HG03095 (cell line): ENCODE measurements at regions not wholly inside any gene's neighbourhood (a gene's known extent, or its start where the extent isn't known, plus 50 kb on each side); places are given as distances from the start of the nearest gene placed in this dataset.

Experiments used
- ATAC-seq: cut with Tn5 transposase; IDR thresholded peaks from one replicate; pipeline ENCODE4 v1.9.1; 2021; ENCODE audit warnings: moderate library complexity; ENCODE audit not compliant: unreplicated experiment

- ATAC-seq: no peak
Observed at GRCh38 chr14:54207075-54207474, 189.7 kb upstream of the CDKN3 start.

- no peak for ATAC-seq
Observed at GRCh38 chr14:54207476-54208462, 189.0 kb upstream of the CDKN3 start.

- ATAC-seq: no peak
Observed at GRCh38 chr14:54208751-54209150, 188.1 kb upstream of the CDKN3 start.

- ATAC-seq: no peak
Observed at GRCh38 chr14:54209511-54210250, 187.1 kb upstream of the CDKN3 start.

- no peak for ATAC-seq
Observed at GRCh38 chr14:54211551-54212308, 185.1 kb upstream of the CDKN3 start.

GRCh38 chr14:54213536-54213935 lies 183.3 kb upstream of the CDKN3 start:
- no peak for ATAC-seq

- ATAC-seq: no peak
Observed at GRCh38 chr14:54216827-54217226, 180.0 kb upstream of the CDKN3 start.

- ATAC-seq: no peak
Observed at GRCh38 chr14:54219261-54220070, 177.3 kb upstream of the CDKN3 start.

- ATAC-seq: no peak
Observed at GRCh38 chr14:54220071-54220703, 176.6 kb upstream of the CDKN3 start.

GRCh38 chr14:54220704-54221431 lies 175.9 kb upstream of the CDKN3 start:
- no peak for ATAC-seq

- no peak for ATAC-seq
Observed at GRCh38 chr14:54221432-54221803, 175.4 kb upstream of the CDKN3 start.

GRCh38 chr14:54221971-54222370 lies 174.8 kb upstream of the CDKN3 start:
- ATAC-seq: no peak

GRCh38 chr14:54223831-54224402 lies 172.9 kb upstream of the CDKN3 start:
- ATAC-seq: no peak

- no peak for ATAC-seq
Observed at GRCh38 chr14:54225457-54226060, 171.2 kb upstream of the CDKN3 start.

GRCh38 chr14:54226103-54226502 lies 170.7 kb upstream of the CDKN3 start:
- no peak for ATAC-seq

GRCh38 chr14:54226558-54226957 lies 170.2 kb upstream of the CDKN3 start:
- ATAC-seq: no peak

- ATAC-seq: no peak
Observed at GRCh38 chr14:54229136-54229535, 167.7 kb upstream of the CDKN3 start.

GRCh38 chr14:54230645-54231044 lies 166.2 kb upstream of the CDKN3 start:
- no peak for ATAC-seq

GRCh38 chr14:54232735-54233134 lies 164.1 kb upstream of the CDKN3 start:
- ATAC-seq: no peak
